ENCODE measurements at regions not wholly inside any gene's neighbourhood (a gene's known extent, or its start where the extent isn't known, plus 50 kb on each side); places are given as distances from the start of the nearest gene placed in this dataset.

DNA sequence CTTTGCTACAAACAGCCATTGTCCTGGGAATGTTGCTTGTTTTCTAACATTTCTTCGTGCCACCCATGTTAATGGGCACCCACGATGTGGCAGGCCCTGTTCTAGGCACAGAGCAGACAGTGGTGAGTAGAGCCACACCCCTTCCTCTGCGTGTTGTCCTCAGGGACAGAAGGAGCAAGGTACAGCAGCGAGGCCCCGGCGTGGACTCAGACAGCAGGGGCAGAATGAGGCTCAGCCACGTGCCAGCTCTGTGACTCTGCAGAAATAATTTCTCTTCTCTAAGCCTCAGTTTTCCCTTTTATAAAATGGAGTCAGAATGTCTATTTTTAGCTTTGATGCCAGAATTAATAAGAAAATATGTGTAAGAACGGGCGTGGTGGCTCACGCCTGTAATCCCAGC lies 401.7 kb downstream of the TSN start:
- TF ChIP-seq, protein P1, sequence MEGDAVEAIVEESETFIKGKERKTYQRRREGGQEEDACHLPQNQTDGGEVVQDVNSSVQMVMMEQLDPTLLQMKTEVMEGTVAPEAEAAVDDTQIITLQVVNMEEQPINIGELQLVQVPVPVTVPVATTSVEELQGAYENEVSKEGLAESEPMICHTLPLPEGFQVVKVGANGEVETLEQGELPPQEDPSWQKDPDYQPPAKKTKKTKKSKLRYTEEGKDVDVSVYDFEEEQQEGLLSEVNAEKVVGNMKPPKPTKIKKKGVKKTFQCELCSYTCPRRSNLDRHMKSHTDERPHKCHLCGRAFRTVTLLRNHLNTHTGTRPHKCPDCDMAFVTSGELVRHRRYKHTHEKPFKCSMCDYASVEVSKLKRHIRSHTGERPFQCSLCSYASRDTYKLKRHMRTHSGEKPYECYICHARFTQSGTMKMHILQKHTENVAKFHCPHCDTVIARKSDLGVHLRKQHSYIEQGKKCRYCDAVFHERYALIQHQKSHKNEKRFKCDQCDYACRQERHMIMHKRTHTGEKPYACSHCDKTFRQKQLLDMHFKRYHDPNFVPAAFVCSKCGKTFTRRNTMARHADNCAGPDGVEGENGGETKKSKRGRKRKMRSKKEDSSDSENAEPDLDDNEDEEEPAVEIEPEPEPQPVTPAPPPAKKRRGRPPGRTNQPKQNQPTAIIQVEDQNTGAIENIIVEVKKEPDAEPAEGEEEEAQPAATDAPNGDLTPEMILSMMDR (IDR thresholded peaks at IDR 0.05): no peak
- no peak for TF ChIP-seq EP300 (IDR thresholded peaks at IDR 0.05)
- no peak for TF ChIP-seq POLR2A (IDR thresholded peaks at IDR 0.05)
- TF ChIP-seq POLR2AphosphoS5 (IDR thresholded peaks at IDR 0.05): no peak

Data from gastroesophageal sphincter (tissue), 3 donors.